ENCODE measurements at regions not wholly inside any gene's neighbourhood (a gene's known extent, or its start where the extent isn't known, plus 50 kb on each side); places are given as distances from the start of the nearest gene placed in this dataset.

DNA sequence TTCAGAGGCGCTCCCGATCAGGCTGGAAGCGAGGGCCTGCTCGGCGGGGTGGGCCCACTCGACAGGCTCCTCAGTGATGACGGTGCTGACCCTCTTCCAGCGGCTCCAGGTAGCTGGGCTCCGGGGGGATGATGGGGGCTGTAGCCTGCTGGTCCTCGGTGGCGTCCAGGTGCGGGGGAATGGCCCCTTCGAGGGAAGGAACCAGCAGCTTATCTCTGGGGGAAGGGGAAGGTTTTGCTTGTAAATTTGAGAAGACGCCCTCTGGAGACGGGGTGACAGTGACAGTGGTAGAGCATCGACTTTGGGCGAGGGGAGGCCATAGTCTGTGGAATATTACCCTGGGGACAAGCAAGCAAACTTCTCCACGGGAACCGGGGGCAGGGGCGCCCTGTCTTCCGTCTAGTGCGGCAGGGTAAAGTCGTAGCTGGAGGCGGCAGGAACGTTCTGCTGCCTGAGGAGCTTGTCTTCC, 891.9 kb upstream of the LRRTM1 start:
- no peak for ATAC-seq
- no peak overlapping the region for H3K27ac Mint-ChIP-seq
- DNase-seq: no peak

DNA sequence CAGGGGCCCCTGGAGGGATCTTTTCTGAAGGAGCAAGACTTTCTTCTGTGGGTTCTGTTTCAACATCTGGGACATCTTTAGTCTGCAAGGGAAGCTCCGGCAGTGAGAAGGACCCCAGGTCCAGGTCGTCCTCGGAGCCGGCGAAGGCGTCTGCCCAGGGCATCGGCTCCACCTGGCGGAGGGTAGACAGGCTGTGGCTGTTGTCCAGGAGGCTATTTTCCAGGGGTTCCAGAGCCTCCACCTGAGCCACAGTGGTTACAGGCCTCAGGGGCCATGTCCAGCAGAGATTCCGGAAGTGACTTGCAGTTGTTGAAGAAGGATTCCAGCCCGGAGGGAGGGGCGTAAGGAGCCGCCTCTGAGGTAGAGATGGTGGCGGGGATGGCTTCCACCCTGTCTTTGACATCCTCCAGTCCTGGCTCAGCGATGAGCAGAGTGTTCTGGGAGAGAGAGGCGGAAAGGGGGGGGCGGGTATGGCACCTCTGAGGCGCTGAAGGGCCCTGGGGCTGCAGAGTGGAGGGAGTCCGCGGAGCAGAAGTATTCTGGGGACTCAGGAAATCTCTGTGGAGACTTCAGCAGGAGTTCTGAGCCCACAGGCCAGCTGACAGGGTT, 891.3 kb upstream of the LRRTM1 start:
- ATAC-seq: no peak
- H3K36me3 Mint-ChIP-seq: no peaks in the 10 kb centered on the region
- no peak overlapping the region for H3K4me3 Mint-ChIP-seq
- H3K27me3 Mint-ChIP-seq: no peaks in the 10 kb centered on the region
- DNase-seq: no peak
- no peak overlapping the region for H3K27ac Mint-ChIP-seq
- H3K9me3 Mint-ChIP-seq: peaks cover 0 to 24% (median 4%) of the 10 kb centered on the region in 9 donors
- no peaks in the 10 kb centered on the region for H3K4me1 Mint-ChIP-seq
- POLR2A ChIA-PET: no interaction called here

More for the DNA sequence above, 891.9 kb upstream of the LRRTM1 start:
- no peaks in the 10 kb centered on the region for H3K27me3 Mint-ChIP-seq
- H3K4me3 Mint-ChIP-seq: no peak overlapping the region
- H3K36me3 Mint-ChIP-seq: no peaks in the 10 kb centered on the region
- POLR2A ChIA-PET: no interaction called here
- no peaks in the 10 kb centered on the region for H3K4me1 Mint-ChIP-seq
- peaks cover 0 to 24% (median 4%) of the 10 kb centered on the region in 9 donors for H3K9me3 Mint-ChIP-seq

DNA sequence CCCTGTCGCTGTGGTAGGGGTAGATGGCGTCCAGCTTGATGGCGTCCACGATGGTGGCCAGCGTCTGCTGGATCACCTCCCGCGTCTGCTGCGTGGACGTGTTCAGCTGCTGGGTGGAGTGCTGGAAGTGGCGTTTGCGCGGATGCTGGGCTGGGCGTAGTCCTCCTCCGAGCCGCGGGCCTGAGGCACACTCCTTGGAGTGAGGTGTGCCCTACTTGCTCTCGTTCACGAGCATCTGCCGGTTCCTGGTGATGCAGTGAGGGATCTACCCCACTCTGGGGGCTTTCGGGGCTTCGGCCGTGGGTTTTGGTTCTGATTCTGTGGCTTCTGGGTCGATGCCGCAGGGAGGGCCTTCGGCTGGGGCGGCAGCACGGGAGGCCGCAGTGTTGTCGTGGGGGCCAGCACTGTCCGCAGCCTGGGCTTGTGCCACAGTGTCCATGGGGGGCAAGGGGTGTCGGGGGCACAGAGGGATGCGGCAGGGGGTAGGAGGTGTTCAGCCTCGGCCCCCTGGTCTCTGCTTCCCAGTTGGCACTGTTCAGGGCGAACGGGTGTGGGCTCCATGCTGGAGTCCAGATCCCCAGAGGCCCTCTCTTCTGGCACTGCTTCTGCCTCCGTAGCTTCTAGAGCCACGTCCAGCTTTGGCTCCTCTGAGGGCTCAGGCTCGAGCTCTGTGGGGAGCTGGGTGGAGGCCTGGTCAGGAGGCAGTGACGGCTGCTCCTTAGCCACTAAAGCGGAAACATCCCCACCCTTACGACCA, 890.6 kb upstream of the LRRTM1 start:
- Mint-ChIP-seq H3K27ac (no peak overlapping the region), H3K36me3 (peaks cover 0 to 5% (median 0%) of the 10 kb centered on the region in 3 donors), H3K4me1 (no peaks in the 10 kb centered on the region), H3K9me3 (peaks cover 0 to 24% (median 8%) of the 10 kb centered on the region in 9 donors), H3K27me3 (no peaks in the 10 kb centered on the region), H3K4me3 (no peak overlapping the region)
- POLR2A ChIA-PET: no interaction called here
- DNase-seq (no peak), ATAC-seq (no peak)

DNA sequence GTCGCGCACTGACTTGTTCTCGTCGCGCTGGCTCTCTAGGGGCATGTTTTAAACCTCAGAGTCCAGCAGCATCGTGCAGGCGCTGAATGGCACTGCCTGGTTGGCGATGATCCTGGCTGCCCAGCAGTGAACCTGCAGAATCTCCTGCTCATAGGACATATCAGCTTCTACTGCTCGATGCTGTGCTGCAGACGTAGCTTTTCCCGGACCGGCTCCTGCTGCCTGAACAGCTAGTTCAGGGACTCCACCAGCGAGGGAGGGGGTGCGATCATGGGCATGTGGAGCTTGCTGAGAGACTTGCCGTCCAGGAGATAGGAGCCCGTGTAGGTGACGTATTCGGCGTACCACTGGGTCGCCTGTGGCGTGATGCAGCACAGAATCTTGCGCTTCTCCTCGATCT, 890.0 kb upstream of the LRRTM1 start:
- DNase-seq (no peak), ATAC-seq (no peak)
- peaks cover 0 to 5% (median 0%) of the 10 kb centered on the region in 3 donors for H3K36me3 Mint-ChIP-seq
- H3K9me3 Mint-ChIP-seq: peaks cover 0 to 24% (median 12%) of the 10 kb centered on the region in 9 donors
- no peak overlapping the region for H3K27ac Mint-ChIP-seq
- H3K4me1 Mint-ChIP-seq: no peaks in the 10 kb centered on the region
- POLR2A ChIA-PET: no interaction called here
- no peak overlapping the region for H3K4me3 Mint-ChIP-seq
- H3K27me3 Mint-ChIP-seq: no peaks in the 10 kb centered on the region

DNA sequence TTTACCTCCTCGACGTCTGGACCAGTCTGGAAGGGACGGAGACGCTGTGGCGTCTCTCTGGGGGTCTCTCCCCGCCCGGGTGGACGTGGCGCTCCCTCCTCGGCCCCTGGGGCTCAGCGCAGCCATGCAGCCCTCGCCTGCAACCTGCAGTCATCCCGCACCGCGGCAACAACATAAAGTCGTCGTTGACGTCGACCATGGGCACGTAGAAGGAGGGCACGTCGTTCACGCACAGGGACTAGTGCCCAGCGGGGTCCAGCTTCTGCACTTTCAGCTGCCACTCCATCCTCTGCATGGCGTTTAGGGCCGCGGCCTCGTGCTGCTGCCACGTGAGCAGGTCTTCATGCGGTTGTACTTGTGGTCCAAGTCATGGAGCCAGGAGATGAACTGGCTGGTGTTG, 889.6 kb upstream of the LRRTM1 start:
- POLR2A ChIA-PET: interaction anchor here (0.6 kb wide), 1 partner anchor 27 kb away, joined by 4 read pairs; no protein-coding TSS in a partner anchor
- Mint-ChIP-seq H3K9me3 (peaks cover 0 to 24% (median 12%) of the 10 kb centered on the region in 9 donors), H3K36me3 (peaks cover 0 to 5% (median 0%) of the 10 kb centered on the region in 3 donors), H3K27me3 (no peaks in the 10 kb centered on the region), H3K4me1 (no peaks in the 10 kb centered on the region), H3K4me3 (no peak overlapping the region), H3K27ac (no peak overlapping the region)
- DNase-seq (no peak), ATAC-seq (no peak)

DNA sequence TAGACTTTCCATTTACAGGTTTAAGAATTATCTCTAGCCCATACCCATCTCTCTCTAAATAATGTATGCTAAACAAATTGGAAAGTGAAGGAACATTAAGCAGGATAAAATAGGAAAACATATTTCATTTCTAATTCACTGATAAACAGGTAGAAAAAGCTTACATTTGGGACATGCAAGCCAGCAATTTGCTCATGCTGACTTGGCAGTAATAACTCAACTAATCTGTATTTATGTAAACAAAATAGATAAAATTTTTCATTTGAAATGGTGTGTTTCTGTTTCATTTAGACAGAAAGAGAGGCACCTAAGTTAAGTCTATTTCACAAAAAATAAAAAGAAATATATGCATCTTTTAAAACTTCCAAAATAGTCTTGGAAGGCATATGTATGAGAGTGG, 877.3 kb upstream of the LRRTM1 start:
- Mint-ChIP-seq H3K27me3 (no peaks in the 10 kb centered on the region), H3K36me3 (no peaks in the 10 kb centered on the region), H3K27ac (no peak overlapping the region), H3K4me1 (no peaks in the 10 kb centered on the region), H3K4me3 (no peak overlapping the region), H3K9me3 (peaks cover 0 to 18% (median 11%) of the 10 kb centered on the region in 9 donors)
- ATAC-seq (no peak), DNase-seq (no peak)
- POLR2A ChIA-PET: no interaction called here

DNA sequence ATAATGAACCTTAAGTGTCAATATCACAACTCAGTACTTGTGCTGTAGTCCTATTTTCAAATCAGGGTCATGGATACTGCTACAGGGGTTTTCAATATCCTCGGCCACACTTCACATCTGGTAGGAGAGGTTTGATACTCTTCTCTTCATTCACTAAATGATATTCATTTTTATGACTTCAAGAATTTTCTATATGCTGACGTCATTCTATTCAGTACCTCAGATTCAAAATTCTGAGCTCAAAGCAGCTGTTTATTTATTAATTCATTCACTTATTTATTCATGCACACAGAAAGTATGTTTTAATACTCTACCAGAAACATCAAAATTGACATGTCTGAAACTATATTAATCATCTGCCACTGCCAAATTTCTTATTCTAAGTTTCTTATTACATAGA, 866.9 kb upstream of the LRRTM1 start:
- POLR2A ChIA-PET: no interaction called here
- no peak overlapping the region for H3K27ac Mint-ChIP-seq

DNA sequence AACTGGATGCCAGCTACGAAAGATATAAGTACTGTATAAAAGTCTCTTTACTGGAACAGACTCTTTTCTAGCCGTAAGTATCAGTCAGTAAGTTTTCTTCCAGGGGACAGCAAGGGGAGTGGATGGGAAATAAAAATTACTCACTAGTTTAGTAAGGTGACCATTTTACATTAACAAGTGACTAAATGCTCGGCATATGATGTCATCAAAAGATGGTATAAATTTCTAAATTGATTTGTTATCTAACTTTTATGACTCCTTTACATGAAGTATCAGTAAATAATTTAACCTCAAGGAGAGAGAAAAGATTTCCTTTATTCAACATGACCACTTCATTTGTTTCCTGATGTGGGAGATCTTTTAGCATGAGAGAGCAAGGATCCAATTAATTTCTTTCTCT, 859.0 kb upstream of the LRRTM1 start:
- ATAC-seq (no peak), DNase-seq (no peak)
- Mint-ChIP-seq H3K4me3 (no peak overlapping the region), H3K27ac (no peak overlapping the region), H3K4me1 (no peaks in the 10 kb centered on the region), H3K27me3 (no peaks in the 10 kb centered on the region), H3K9me3 (peaks cover 0 to 24% (median 5%) of the 10 kb centered on the region in 9 donors), H3K36me3 (no peaks in the 10 kb centered on the region)
- POLR2A ChIA-PET: no interaction called here

More for the DNA sequence above, 866.9 kb upstream of the LRRTM1 start:
- ATAC-seq (no peak), DNase-seq (no peak)
- Mint-ChIP-seq H3K4me3 (no peak overlapping the region), H3K27me3 (no peaks in the 10 kb centered on the region), H3K9me3 (peaks cover 0 to 34% (median 8%) of the 10 kb centered on the region in 9 donors), H3K36me3 (no peaks in the 10 kb centered on the region), H3K4me1 (no peaks in the 10 kb centered on the region)

DNA sequence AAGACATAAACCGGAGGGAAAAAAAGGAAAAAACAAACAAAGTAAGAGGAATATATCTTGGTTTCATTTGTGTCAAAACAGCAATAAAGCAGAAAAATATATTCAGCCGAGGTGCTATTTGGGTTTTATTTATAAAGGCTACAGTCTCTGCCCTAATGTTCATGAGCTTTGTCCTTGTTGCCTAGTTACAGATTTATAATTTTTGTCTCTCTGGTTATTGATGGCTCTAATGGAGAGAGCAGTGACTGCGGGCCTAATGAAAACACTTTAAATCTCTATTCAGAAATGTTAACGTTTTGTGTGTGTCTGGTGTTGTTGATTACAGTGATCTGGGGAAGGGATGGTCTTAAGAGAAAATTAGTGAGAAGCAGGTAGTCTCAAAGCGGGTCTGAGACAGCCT, 854.0 kb upstream of the LRRTM1 start:
- Mint-ChIP-seq H3K4me3 (no peak overlapping the region), H3K27me3 (no peaks in the 10 kb centered on the region), H3K9me3 (peaks cover 5 to 41% (median 14%) of the 10 kb centered on the region in 9 donors), H3K36me3 (peaks cover 0 to 6% (median 0%) of the 10 kb centered on the region in 3 donors), H3K27ac (no peak overlapping the region), H3K4me1 (no peaks in the 10 kb centered on the region)
- POLR2A ChIA-PET: no interaction called here
- ATAC-seq: no peak
- DNase-seq: no peak

DNA sequence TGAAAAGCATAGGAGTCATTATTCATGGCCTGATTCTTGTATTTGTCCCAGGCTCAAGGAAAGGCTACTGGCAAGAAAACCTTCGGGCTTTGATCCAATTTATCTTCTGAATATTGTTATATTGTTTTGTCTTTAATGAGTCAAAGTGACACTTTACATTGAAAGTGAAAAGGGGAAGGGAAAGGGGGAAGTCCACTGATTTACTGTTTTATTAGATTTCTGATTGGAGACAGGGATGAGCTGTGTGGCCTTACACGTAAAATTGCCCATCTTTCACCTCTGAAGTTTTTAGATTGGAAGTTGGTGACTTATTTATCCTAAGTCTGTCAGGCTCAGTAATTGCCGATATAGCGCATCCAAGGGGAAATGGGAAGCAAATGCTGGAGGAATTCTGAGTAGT, 843.8 kb upstream of the LRRTM1 start:
- ATAC-seq: no peak
- POLR2A ChIA-PET: no interaction called here
- Mint-ChIP-seq H3K27ac (no peak overlapping the region), H3K36me3 (peaks cover 0 to 4% (median 0%) of the 10 kb centered on the region in 3 donors), H3K4me1 (no peaks in the 10 kb centered on the region), H3K27me3 (no peaks in the 10 kb centered on the region), H3K9me3 (peaks cover 15 to 60% (median 17%) of the 10 kb centered on the region in 9 donors), H3K4me3 (no peak overlapping the region)
- DNase-seq: no peak

DNA sequence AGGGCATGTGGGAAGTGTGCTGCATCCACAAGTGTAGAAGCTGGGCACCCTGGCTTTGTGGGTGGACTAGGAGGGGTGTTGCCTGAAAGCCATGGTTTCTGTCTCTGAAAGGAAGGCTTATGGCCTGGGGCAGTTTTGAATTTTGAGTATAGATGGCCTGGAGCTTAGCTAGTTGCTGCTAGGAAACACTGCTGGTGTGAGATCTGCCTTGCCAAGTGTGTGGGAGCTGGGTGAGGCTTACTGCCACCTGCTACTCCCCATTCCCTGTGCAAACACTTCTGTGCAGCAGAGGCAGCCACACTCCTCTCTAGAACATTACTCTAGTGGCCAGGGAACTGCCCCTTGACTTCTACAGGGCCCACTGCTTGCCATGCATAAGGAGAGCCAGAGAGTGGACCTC, 831.7 kb upstream of the LRRTM1 start:
- Mint-ChIP-seq H3K4me1 (no peaks in the 10 kb centered on the region), H3K27me3 (no peaks in the 10 kb centered on the region), H3K9me3 (peaks cover 0 to 31% (median 15%) of the 10 kb centered on the region in 9 donors), H3K4me3 (no peak overlapping the region), H3K27ac (no peak overlapping the region), H3K36me3 (no peaks in the 10 kb centered on the region)
- DNase-seq: no peak
- POLR2A ChIA-PET: no interaction called here
- ATAC-seq: no peak

DNA sequence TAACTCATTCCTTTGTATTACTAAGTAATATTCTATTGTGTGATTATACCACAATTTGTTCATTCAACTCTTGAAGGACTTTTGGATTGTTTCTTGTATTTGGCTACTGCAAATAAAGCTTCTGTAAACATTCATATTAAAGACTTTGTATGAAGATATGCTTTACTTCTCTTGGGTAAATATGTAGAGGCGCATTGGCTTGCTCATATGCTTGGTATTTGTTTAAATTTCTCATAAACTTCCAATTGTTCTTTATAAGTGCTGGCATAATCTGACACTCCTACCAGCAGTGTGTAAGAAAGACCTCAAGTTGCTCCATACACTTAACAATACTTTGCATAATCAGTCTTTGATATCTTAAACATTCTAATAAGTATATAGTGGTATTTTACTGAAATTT, 792.8 kb upstream of the LRRTM1 start:
- H3K9me3 Mint-ChIP-seq: peaks cover 0 to 52% (median 13%) of the 10 kb centered on the region in 9 donors
- no peak overlapping the region for H3K4me3 Mint-ChIP-seq
- ATAC-seq: no peak
- H3K27ac Mint-ChIP-seq: no peak overlapping the region
- POLR2A ChIA-PET: no interaction called here
- DNase-seq: no peak
- H3K27me3 Mint-ChIP-seq: no peaks in the 10 kb centered on the region
- H3K4me1 Mint-ChIP-seq: no peaks in the 10 kb centered on the region
- no peaks in the 10 kb centered on the region for H3K36me3 Mint-ChIP-seq

DNA sequence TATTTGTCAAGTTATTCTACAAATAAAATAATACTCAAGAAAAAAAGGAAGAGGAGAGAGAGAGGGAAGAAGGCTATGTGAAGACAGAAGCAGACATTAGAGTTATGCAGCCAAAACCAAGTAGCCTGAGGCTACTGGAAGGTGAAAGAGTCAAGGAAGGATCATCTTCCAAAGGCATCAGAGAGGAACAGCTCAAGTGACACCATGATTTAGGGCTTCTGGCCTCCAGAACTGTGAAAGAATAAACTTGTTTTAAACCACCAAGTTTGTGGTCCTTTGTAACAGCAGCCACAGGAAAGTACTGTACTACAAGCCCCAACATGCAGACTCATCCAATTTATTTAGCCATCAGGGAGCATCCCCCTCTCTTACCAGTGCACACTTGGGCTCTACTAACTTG, 788.5 kb upstream of the LRRTM1 start:
- Mint-ChIP-seq H3K27ac (no peak overlapping the region), H3K9me3 (peaks cover 6 to 35% (median 12%) of the 10 kb centered on the region in 9 donors), H3K4me3 (no peak overlapping the region), H3K27me3 (no peaks in the 10 kb centered on the region), H3K4me1 (no peaks in the 10 kb centered on the region), H3K36me3 (peaks cover 0 to 9% (median 0%) of the 10 kb centered on the region in 3 donors)
- no peak for ATAC-seq
- no peak for DNase-seq
- POLR2A ChIA-PET: no interaction called here

Measured in naive thymus-derived CD8-positive, alpha-beta T cell (primary cell).